Ovary (tissue), 3 donors: ENCODE measurements at regions not wholly inside any gene's neighbourhood (a gene's known extent, or its start where the extent isn't known, plus 50 kb on each side); places are given as distances from the start of the nearest gene placed in this dataset.

Experiments used
- CTCF ChIP-seq, 3 donors: fragments of 450-650 bp in 2 of 3; fragments of 200-600 bp in 1 of 3; IDR thresholded peaks; one replicate each; pipeline versions ENCODE4 v1.5.1 to v1.8.0; 2016 to 2022; ENCODE audit warnings: antibody characterized with exemption in 3 of 3, mild to moderate bottlenecking in 1 of 3
- EP300 ChIP-seq: sonication (generic); formaldehyde crosslinking; IDR thresholded peaks from one replicate; pipeline ENCODE4 v1.6.1; 2017; ENCODE audit warnings: antibody characterized with exemption
- POLR2A ChIP-seq: fragments of 450-650 bp; IDR thresholded peaks from one replicate; pipeline ENCODE4 v1.6.1; 2017; ENCODE audit warnings: antibody characterized with exemption, mild to moderate bottlenecking, moderate library complexity
- donor health status: DM: no; HTN: no; CAD: no.

GRCh38 chr6:164291224-164291623, 876.7 kb downstream of the QKI start:
- TF ChIP-seq CTCF (IDR thresholded peaks at IDR 0.05) (no peak), POLR2A (no peak), EP300 (no peak)
